H1 (cell line): ENCODE measurements at regions not wholly inside any gene's neighbourhood (a gene's known extent, or its start where the extent isn't known, plus 50 kb on each side); places are given as distances from the start of the nearest gene placed in this dataset.

Experiments
- CTCF ChIA-PET: fragments of 300-600 bp; sonication (Branson Sonifier 250); formaldehyde crosslinking; loops from one replicate; lab custom pipeline; 2021; ENCODE audit not compliant: partially characterized antibody; lab: Charles Lee
- POLR2A ChIA-PET: fragments of 300-600 bp; sonication (Branson Sonifier 250); formaldehyde crosslinking; loops from one replicate; lab custom pipeline; 2021; ENCODE audit warnings: inconsistent platforms; ENCODE audit not compliant: partially characterized antibody; lab: Charles Lee
- DNase-seq, 2 experiments: peaks; one replicate each; pipeline versions ENCODE4 v3.0.0 to v3.0.0-alpha.2; 2010 to 2022; ENCODE audit warnings: low spot score in 2 of 2, low read depth in 1 of 2, mixed read lengths in 1 of 2
- FAIRE-seq: peaks from 2 replicates; lab custom pipeline; 2011; peaks lifted over from hg19 to GRCh38; lab: Jason Lieb, UNC
- H2AFZ ChIP-seq: 2 replicates; pipeline ENCODE4 v1.8.1; 2012; ENCODE audit warnings: low read length, inconsistent platforms
- H2AK5ac ChIP-seq: 2 replicates; pipeline ENCODE4 v1.6.1; 2013; ENCODE audit warnings: low read depth, low read length
- H2BK120ac ChIP-seq: replicated peaks from 2 replicates; pipeline ENCODE3; 2013; ENCODE audit warnings: low read depth, low read length, inconsistent platforms
- H2BK12ac ChIP-seq: 2 replicates; pipeline ENCODE4 v1.6.1; 2013; ENCODE audit warnings: low read depth, low read length
- H2BK15ac ChIP-seq: 2 replicates; pipeline ENCODE4 v1.6.1; 2013; ENCODE audit warnings: low read length
- H2BK20ac ChIP-seq: 2 replicates; pipeline ENCODE4 v1.6.1; 2013; ENCODE audit warnings: low read length
- H2BK5ac ChIP-seq: 2 replicates; pipeline ENCODE4 v1.6.1; 2013; ENCODE audit warnings: low read depth, low read length
- H3K14ac ChIP-seq: 2 replicates; pipeline ENCODE4 v1.6.1; 2013; ENCODE audit warnings: inconsistent platforms; ENCODE audit not compliant: insufficient read length
- H3K18ac ChIP-seq: 2 replicates; pipeline ENCODE4 v1.6.1; 2013; ENCODE audit warnings: low read length; ENCODE audit errors: extremely low read depth
- H3K23ac ChIP-seq: 2 replicates; pipeline ENCODE4 v1.6.1; 2013; ENCODE audit warnings: inconsistent platforms; ENCODE audit not compliant: insufficient read length
- H3K23me2 ChIP-seq: 2 replicates; pipeline ENCODE4 v1.6.1; 2013; ENCODE audit warnings: low read depth, low read length
- H3K27ac ChIP-seq: 2 replicates; pipeline ENCODE4 v1.6.1; 2011; ENCODE audit warnings: low read depth, low read length, inconsistent platforms
- H3K27me3 ChIP-seq, 4 experiments: replicated peaks in 1 of 4; 1 replicate in 1 of 4; 2 replicates in 3 of 4; pipeline versions ENCODE4 v1.6.1 to v1.8.1; 2011 to 2013; ENCODE audit warnings: low read length in 3 of 4, mild to moderate bottlenecking in 3 of 4, inconsistent platforms in 2 of 4, mixed read lengths in 2 of 4, moderate library complexity in 1 of 4; ENCODE audit not compliant: control insufficient read depth in 3 of 4, insufficient read depth in 3 of 4; ENCODE audit errors: extremely low read depth in 1 of 4
- H3K36me3 ChIP-seq, 4 experiments: 2 replicates each; pipeline versions ENCODE4 v1.6.1 to v1.8.1; 2011 to 2013; ENCODE audit warnings: mild to moderate bottlenecking in 4 of 4, low read length in 3 of 4, moderate library complexity in 2 of 4, control low read depth in 1 of 4, inconsistent platforms in 1 of 4; ENCODE audit not compliant: insufficient read depth in 4 of 4, control insufficient read depth in 2 of 4
- H3K4ac ChIP-seq: replicated peaks from 2 replicates; pipeline ENCODE3; 2013; ENCODE audit warnings: low read length, low read depth, mixed read lengths, inconsistent platforms; ENCODE audit not compliant: insufficient read length
- H3K4me1 ChIP-seq, 4 experiments: replicated peaks in 1 of 4; 1 replicate in 1 of 4; 2 replicates in 3 of 4; pipeline versions ENCODE4 v1.6.1 to v1.8.1; 2011 to 2013; ENCODE audit warnings: low read length in 3 of 4, inconsistent platforms in 2 of 4, mixed read lengths in 1 of 4; ENCODE audit not compliant: insufficient read depth in 4 of 4, control insufficient read depth in 3 of 4
- H3K4me2 ChIP-seq, 2 experiments: 2 replicates each; pipeline versions ENCODE4 v1.6.1 to v1.8.1; 2011 to 2013; ENCODE audit warnings: low read depth in 2 of 2, low read length in 2 of 2, control low read depth in 1 of 2, inconsistent platforms in 1 of 2, mild to moderate bottlenecking in 1 of 2; ENCODE audit not compliant: insufficient read depth in 1 of 2
- H3K4me3 ChIP-seq, 4 experiments: fragments of 200-600, 300-600 bp in 1 of 4; sonication (generic), shearing (Covaris generic), sonication (Bioruptor Twin) in 1 of 4; 2 replicates each; pipeline versions ENCODE4 v1.5.1 to v1.8.1; 2011 to 2016; ENCODE audit warnings: low read length in 4 of 4, low read depth in 3 of 4, control low read depth in 2 of 4, inconsistent platforms in 2 of 4, mild to moderate bottlenecking in 2 of 4, mixed read lengths in 1 of 4, moderate library complexity in 1 of 4; ENCODE audit not compliant: insufficient read depth in 2 of 4; ENCODE audit errors: extremely low read depth in 1 of 4
- H3K56ac ChIP-seq: replicated peaks from 2 replicates; pipeline ENCODE3; 2013; ENCODE audit warnings: low read depth, mild to moderate bottlenecking, mixed read lengths, low read length, inconsistent platforms; ENCODE audit not compliant: insufficient read length
- H3K79me1 ChIP-seq: 2 replicates; pipeline ENCODE4 v1.6.1; 2013; ENCODE audit warnings: low read depth, low read length, control low read depth
- H3K79me2 ChIP-seq, 2 experiments: 2 replicates each; pipeline versions ENCODE4 v1.6.1 to v1.8.1; 2012 to 2013; ENCODE audit warnings: low read length in 2 of 2, mild to moderate bottlenecking in 2 of 2, inconsistent platforms in 1 of 2; ENCODE audit not compliant: insufficient read depth in 2 of 2, control insufficient read depth in 1 of 2
- H3K9ac ChIP-seq, 4 experiments: replicated peaks in 1 of 4; 1 replicate in 1 of 4; 2 replicates in 3 of 4; pipeline versions ENCODE4 v1.6.1 to v1.8.1; 2011 to 2013; ENCODE audit warnings: low read depth in 3 of 4, low read length in 3 of 4, control low read depth in 2 of 4, mild to moderate bottlenecking in 2 of 4, moderate library complexity in 2 of 4, inconsistent platforms in 1 of 4; ENCODE audit errors: extremely low read depth in 1 of 4
- H3K9me3 ChIP-seq, 2 experiments: 2 replicates each; pipeline versions ENCODE4 v1.6.1 to v1.8.1; 2012 to 2013; ENCODE audit warnings: mild to moderate bottlenecking in 2 of 2, moderate library complexity in 2 of 2, control low read depth in 1 of 2, inconsistent platforms in 1 of 2, low read depth in 1 of 2, low read length in 1 of 2, mixed read lengths in 1 of 2; ENCODE audit not compliant: insufficient read depth in 2 of 2
- H4K20me1 ChIP-seq, 2 experiments: replicated peaks in 1 of 2; 2 replicates each; pipeline versions ENCODE3 to v1.8.1; 2011 to 2013; ENCODE audit warnings: inconsistent platforms in 2 of 2, low read length in 2 of 2, mild to moderate bottlenecking in 1 of 2; ENCODE audit not compliant: insufficient read depth in 2 of 2, control insufficient read depth in 1 of 2
- H4K5ac ChIP-seq: 2 replicates; pipeline ENCODE4 v1.6.1; 2013; ENCODE audit warnings: low read length, low read depth, mixed read lengths, inconsistent platforms; ENCODE audit not compliant: insufficient read length
- H4K8ac ChIP-seq: 2 replicates; pipeline ENCODE4 v1.8.0; 2013; ENCODE audit warnings: mild to moderate bottlenecking, moderate library complexity, low read length, inconsistent platforms; ENCODE audit not compliant: insufficient read depth; ENCODE audit errors: extremely low read depth
- H4K91ac ChIP-seq: replicated peaks from 2 replicates; pipeline ENCODE3; 2013; ENCODE audit warnings: low read length, mixed read lengths, inconsistent platforms; ENCODE audit not compliant: insufficient read length
- ATF2 ChIP-seq: IDR thresholded peaks from 2 replicates; pipeline ENCODE4 v1.6.1; 2012; ENCODE audit warnings: low read length, inconsistent platforms
- CBX8 ChIP-seq: fragments of 300-800, 300-1000 bp; sonication (generic); IDR thresholded peaks from 2 replicates; pipeline ENCODE4 v1.7.1; 2016; ENCODE audit warnings: low read depth, low read length, borderline replicate concordance
- CHD2 ChIP-seq: IDR thresholded peaks from 2 replicates; pipeline ENCODE4 v1.6.1; 2012; ENCODE audit warnings: low read length, improper control_type of control experiment
- CREB1 ChIP-seq: IDR thresholded peaks from 2 replicates; pipeline ENCODE4 v1.6.1; 2012; ENCODE audit warnings: inconsistent platforms
- EZH2 ChIP-seq: fragments of 200-600 bp; sonication (generic); IDR thresholded peaks from 2 replicates; pipeline ENCODE4 v1.7.1; 2012; ENCODE audit warnings: low read depth, mild to moderate bottlenecking, moderate library complexity, low read length, inconsistent platforms; ENCODE audit not compliant: severe bottlenecking
- HDAC2 ChIP-seq, 2 experiments: fragments of 300-600 bp in 1 of 2; sonication (generic) in 1 of 2; IDR thresholded peaks; 2 replicates each; pipeline ENCODE4 v1.6.1; 2011 to 2012; ENCODE audit warnings: low read depth in 2 of 2, low read length in 2 of 2, mild to moderate bottlenecking in 2 of 2, moderate library complexity in 2 of 2, borderline replicate concordance in 1 of 2, inconsistent platforms in 1 of 2
- PHF8 ChIP-seq: fragments of 200-600 bp; sonication (generic); conservative IDR thresholded peaks from 2 replicates; pipeline ENCODE4 v1.7.1; 2012; ENCODE audit warnings: low read depth, mild to moderate bottlenecking, inconsistent platforms, low read length, moderate library complexity
- RXRA ChIP-seq: IDR thresholded peaks from 2 replicates; pipeline ENCODE4 v1.6.1; 2011; ENCODE audit warnings: low read depth, mild to moderate bottlenecking, low read length, moderate library complexity; ENCODE audit not compliant: insufficient read depth
- SAP30 ChIP-seq: fragments of 300-600 bp; sonication (generic); IDR thresholded peaks from 2 replicates; pipeline ENCODE4 v1.7.1; 2012; ENCODE audit warnings: low read length, moderate library complexity, mild to moderate bottlenecking, inconsistent platforms; ENCODE audit not compliant: insufficient read depth, insufficient replicate concordance
- SUZ12 ChIP-seq: fragments of 200-600 bp; sonication (generic); IDR thresholded peaks from 2 replicates; pipeline ENCODE4 v1.6.1; 2012; ENCODE audit warnings: mild to moderate bottlenecking, inconsistent platforms, low read length, moderate library complexity, mixed read lengths
- TAF1 ChIP-seq: IDR thresholded peaks from 2 replicates; pipeline ENCODE4 v1.6.1; 2011; ENCODE audit warnings: mild to moderate bottlenecking, low read depth, low read length
- TAF7 ChIP-seq: optimal IDR thresholded peaks from 2 replicates; pipeline ENCODE3; 2011; ENCODE audit warnings: low read depth, mild to moderate bottlenecking, inconsistent platforms, low read length, moderate library complexity, borderline replicate concordance
- TBP ChIP-seq: IDR thresholded peaks from 2 replicates; pipeline ENCODE4 v1.6.1; 2011; ENCODE audit warnings: low read depth, low read length, improper control_type of control experiment
- TF ChIP-seq, protein P1 (sequence below): IDR thresholded peaks from 2 replicates; pipeline ENCODE4 v1.6.1; 2012; ENCODE audit warnings: inconsistent platforms

GRCh38 chr13:83007226-83007625 is 875.0 kb downstream of the SLITRK1 start:
- Histone ChIP-seq H3K4ac (no peak overlapping the region), H2BK20ac (no peak overlapping the region), H2AK5ac (no peak overlapping the region), H4K20me1 (no peaks in the 10 kb centered on the region), H3K79me1 (no peaks in the 10 kb centered on the region), H3K9ac (no peak overlapping the region), H4K5ac (no peak overlapping the region), H2BK5ac (no peak overlapping the region), H3K4me2 (no peak overlapping the region), H3K79me2 (no peaks in the 10 kb centered on the region), H3K36me3 (no peaks in the 10 kb centered on the region), H3K9me3 (no peaks in the 10 kb centered on the region), H3K56ac (no peak overlapping the region), H3K14ac (no peak overlapping the region), H3K23me2 (no peaks in the 10 kb centered on the region), H3K4me3 (no peak overlapping the region), H3K23ac (no peak overlapping the region), H3K18ac (no peak overlapping the region), H2BK15ac (no peak overlapping the region), H4K91ac (no peak overlapping the region), H4K8ac (no peak overlapping the region), H2BK12ac (no peak overlapping the region), H3K4me1 (no peaks in the 10 kb centered on the region), H2AFZ (no peak overlapping the region), H3K27ac (no peak overlapping the region), H2BK120ac (no peak overlapping the region), H3K27me3 (no peaks in the 10 kb centered on the region)
- ChIA-PET POLR2A (no interaction called here), CTCF (no interaction called here)
- DNase-seq, result no peak
- no peak for FAIRE-seq
- TF ChIP-seq SUZ12 (no peak), CREB1 (no peak), SAP30 (no peak), TAF7 (no peak), RXRA (no peak), EZH2 (no peak), ATF2 (no peak), TAF1 (no peak), HDAC2 (IDR thresholded peaks at IDR 0.05; ENCODE audit: borderline replicate concordance in 1 of 2, low read depth in 2 of 2, low read length in 2 of 2) (no peak), PHF8 (no peak), CHD2 (no peak), CBX8 (no peak), TBP (no peak)
- TF ChIP-seq, protein P1, sequence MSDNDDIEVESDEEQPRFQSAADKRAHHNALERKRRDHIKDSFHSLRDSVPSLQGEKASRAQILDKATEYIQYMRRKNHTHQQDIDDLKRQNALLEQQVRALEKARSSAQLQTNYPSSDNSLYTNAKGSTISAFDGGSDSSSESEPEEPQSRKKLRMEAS, result no peak
